ENCODE measurements at regions not wholly inside any gene's neighbourhood (a gene's known extent, or its start where the extent isn't known, plus 50 kb on each side); places are given as distances from the start of the nearest gene placed in this dataset.
"Not testable (repeated sequence)": the region's sequence is repeated elsewhere in the genome, so short reads cannot be mapped to it uniquely, and the experiment has no call there.

DNA sequence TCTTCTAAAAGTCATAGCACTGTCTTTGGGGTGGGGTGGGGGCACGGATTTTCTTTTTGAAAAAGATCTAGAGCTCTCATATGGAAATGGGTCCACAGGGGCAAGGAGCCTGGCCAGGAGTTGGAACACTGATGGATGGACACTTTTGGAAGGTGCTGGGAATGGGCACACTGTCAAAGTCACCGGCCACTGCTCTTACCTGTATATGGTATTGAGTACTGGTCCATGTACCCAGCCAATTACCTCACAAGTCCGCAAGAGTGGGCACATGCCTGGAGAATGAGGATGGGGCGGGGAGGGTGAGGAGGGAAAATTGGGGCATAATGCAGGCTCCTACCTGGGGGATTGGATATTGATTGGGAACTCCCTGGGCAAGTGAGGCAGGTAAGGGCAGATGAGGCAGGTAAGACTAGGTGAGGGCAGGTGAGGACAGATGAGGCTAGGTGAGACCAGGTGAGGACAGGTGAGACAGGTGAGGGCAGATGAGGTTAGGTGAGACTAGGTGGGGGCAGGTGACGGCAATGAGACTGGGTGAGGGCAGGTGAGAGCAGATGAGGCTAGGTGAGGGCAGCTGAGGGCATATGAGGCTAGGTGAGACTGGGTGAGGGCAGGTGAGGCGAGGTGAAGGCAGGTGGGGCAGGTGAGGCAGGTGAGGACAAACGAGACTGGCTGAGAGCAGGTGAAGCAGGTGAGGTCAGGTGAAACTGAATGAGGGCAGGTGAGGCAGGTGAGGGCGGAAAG, 167.9 kb downstream of the NRN1 start:
- TF ChIP-seq ZNF274 (IDR thresholded peaks at IDR 0.05; ENCODE audit: low read depth, low read length): no peak
- no peak overlapping the region for H3K4me3 ChIP-seq (ENCODE audit: low read length)

GRCh38 chr6:5837323-5837722, 169.4 kb downstream of the NRN1 start:
- H3K4me3 ChIP-seq (ENCODE audit: low read length): no peak overlapping the region
- no peak for TF ChIP-seq ZNF274 (IDR thresholded peaks at IDR 0.05; ENCODE audit: low read depth, low read length)

DNA sequence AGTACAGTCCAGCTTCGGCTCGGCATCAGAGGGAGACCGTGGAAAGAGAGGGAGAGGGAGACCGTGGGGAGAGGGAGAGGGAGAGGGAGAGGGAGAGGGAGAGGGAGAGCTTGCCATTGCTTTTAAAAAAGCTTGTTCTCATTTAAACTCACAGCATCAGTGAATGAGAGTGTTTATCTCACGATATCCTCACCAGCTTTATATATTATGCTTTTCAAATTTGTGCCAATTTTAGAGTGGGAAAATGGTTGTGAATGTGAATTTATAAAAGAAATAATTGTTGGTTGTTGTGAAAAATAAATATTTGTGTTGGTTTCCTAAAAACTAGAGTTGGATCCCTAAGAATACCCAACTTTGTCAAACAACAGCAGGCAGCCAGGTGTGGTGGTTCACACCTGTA, 170.1 kb downstream of the NRN1 start:
- not testable (repeated sequence) for H3K4me3 ChIP-seq (ENCODE audit: low read length)

- TF ChIP-seq ZNF274 (IDR thresholded peaks at IDR 0.05; ENCODE audit: low read depth, low read length): no peak
- H3K4me3 ChIP-seq (ENCODE audit: low read length): no peak overlapping the region
Measured at GRCh38 chr6:5833120-5833519, 173.6 kb downstream of the NRN1 start.

- TF ChIP-seq ZNF274 (IDR thresholded peaks at IDR 0.05; ENCODE audit: low read depth, low read length): no peak
- H3K4me3 ChIP-seq (ENCODE audit: low read length): no peak overlapping the region
Measured at GRCh38 chr6:5832668-5833067, 174.1 kb downstream of the NRN1 start.

DNA sequence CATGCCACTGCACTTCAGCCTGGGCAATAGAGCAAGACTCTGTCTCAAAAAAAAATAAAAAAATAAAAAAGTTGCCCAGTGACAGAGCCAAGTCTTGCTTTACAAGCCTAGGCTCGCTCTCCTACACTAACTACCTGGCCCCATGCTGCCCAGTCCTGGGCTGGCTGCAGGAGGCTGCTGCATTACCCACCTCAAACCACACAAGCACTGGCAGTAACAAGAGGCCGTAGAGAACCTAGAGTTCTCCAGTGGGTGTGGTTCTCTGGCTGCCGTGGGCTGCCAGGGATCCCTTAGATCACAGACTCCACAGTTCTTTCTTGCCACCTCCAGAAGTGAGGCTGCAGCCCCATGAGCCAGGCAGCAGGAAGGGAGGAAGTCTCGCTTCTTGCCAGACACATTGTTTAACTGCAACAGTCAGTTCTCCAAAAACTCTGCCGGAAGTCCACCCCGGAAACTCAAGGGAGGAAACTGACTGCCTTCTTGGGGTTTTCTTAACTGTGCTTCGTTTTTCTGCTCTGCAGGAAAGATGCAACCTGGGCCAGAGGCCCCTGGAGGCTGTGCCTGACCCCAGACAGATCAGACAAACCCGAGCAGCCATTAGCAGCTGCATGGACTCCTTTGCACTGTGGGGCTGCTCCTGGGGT, 175.4 kb downstream of the NRN1 start:
- not testable (repeated sequence) for H3K4me3 ChIP-seq (ENCODE audit: low read length)

- TF ChIP-seq ZNF274 (IDR thresholded peaks at IDR 0.05; ENCODE audit: low read depth, low read length): no peak
- H3K4me3 ChIP-seq (ENCODE audit: low read length): no peak overlapping the region
Measured at GRCh38 chr6:5828296-5828695, 178.4 kb downstream of the NRN1 start.

GRCh38 chr6:5827056-5827904, 179.4 kb downstream of the NRN1 start:
- no peak for TF ChIP-seq ZNF274 (IDR thresholded peaks at IDR 0.05; ENCODE audit: low read depth, low read length)
- H3K4me3 ChIP-seq (ENCODE audit: low read length): no peak overlapping the region

DNA sequence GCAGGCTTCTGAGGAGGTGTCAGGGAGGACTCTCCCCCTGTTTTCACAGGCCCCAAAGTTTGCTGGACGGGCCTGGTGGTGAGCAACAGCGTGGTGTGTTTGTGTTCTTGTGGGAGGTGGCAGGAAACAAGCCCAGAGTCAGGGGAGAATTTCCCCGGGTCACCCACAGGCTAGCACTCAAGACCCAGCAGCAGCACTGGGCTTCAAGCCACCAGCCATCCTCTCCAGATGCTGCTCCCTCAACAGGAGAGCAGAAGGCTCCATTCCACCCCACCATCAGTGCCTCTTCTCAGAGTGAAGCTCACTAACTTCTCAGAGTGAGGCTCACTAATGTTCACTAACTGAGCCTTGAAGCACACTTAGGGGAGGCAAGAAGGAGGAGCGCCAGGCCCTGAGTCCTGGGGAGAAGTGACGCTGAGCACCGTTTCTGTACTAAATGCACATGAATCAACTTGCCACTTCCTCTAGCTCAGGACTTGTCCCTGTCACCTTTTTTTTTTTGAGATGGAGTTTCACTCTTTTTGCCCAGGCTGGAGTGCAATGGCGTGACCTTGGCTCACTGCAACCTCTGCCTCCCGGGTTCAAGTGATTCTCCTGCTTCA, 182.2 kb downstream of the NRN1 start:
- not testable (repeated sequence) for H3K4me3 ChIP-seq (ENCODE audit: low read length)
